A549 (cell line): ENCODE measurements at regions not wholly inside any gene's neighbourhood (a gene's known extent, or its start where the extent isn't known, plus 50 kb on each side); places are given as distances from the start of the nearest gene placed in this dataset.

Experiments
- CEBPB ChIP-seq, 2 experiments: fragments of >200 bp in 1 of 2; sonication (Bioruptor Twin) in 1 of 2; formaldehyde crosslinking in 1 of 2; IDR thresholded peaks; 2 replicates each; pipeline ENCODE4 v1.6.1; 2012 to 2016
- CHD2 ChIP-seq: fragments of 150-350 bp; IDR thresholded peaks from 2 replicates; pipeline ENCODE4 v1.6.1; 2014; ENCODE audit warnings: low read length; ENCODE audit not compliant: partially characterized antibody
- CTCF ChIP-seq: fragments of >200 bp; sonication (Bioruptor Twin); formaldehyde crosslinking; IDR thresholded peaks from 3 replicates; pipeline ENCODE4 v1.5.1; 2016
- EP300 ChIP-seq, 2 experiments: fragments of >200 bp; sonication (Bioruptor Twin); formaldehyde crosslinking; IDR thresholded peaks; 2 replicates in 1 of 2; 3 replicates in 1 of 2; pipeline ENCODE4 v1.6.1; 2016 to 2017
- ESRRA ChIP-seq: fragments of 150-350 bp; IDR thresholded peaks from 2 replicates; pipeline ENCODE4 v1.6.1; 2014; ENCODE audit warnings: mild to moderate bottlenecking, low read length, borderline replicate concordance
- HOXB5 ChIP-seq: fragments of 250-450 bp; sonication (Bioruptor Pico); IDR thresholded peaks from 2 replicates; pipeline ENCODE4 v1.5.0; 2020; ENCODE audit warnings: mild to moderate bottlenecking, moderate library complexity
- KDM1A ChIP-seq: fragments of 200-600 bp; sonication (generic); IDR thresholded peaks from 2 replicates; pipeline ENCODE4 v1.6.1; 2016; ENCODE audit warnings: low read depth, mild to moderate bottlenecking
- KDM5A ChIP-seq: fragments of 200-600 bp; sonication (generic); IDR thresholded peaks from 2 replicates; pipeline ENCODE4 v1.6.1; 2016; ENCODE audit warnings: antibody characterized with exemption, mild to moderate bottlenecking
- POLR2A ChIP-seq: IDR thresholded peaks from 2 replicates; pipeline ENCODE4 v1.6.1; 2012; ENCODE audit warnings: mild to moderate bottlenecking, low read length
- RNF2 ChIP-seq: fragments of 200-600 bp; sonication (generic); IDR thresholded peaks from 2 replicates; pipeline ENCODE4 v1.6.1; 2016; ENCODE audit warnings: low read depth, mild to moderate bottlenecking, antibody characterized with exemption, moderate library complexity, borderline replicate concordance
- ZNF302 ChIP-seq: fragments of 250-450 bp; sonication (Bioruptor Pico); IDR thresholded peaks from 2 replicates; pipeline ENCODE4 v1.9.0; 2021; ENCODE audit warnings: inconsistent platforms, mild to moderate bottlenecking, moderate library complexity
- TF ChIP-seq, protein P1 (sequence below): IDR thresholded peaks from 2 replicates; pipeline ENCODE4 v1.6.1; 2012

DNA sequence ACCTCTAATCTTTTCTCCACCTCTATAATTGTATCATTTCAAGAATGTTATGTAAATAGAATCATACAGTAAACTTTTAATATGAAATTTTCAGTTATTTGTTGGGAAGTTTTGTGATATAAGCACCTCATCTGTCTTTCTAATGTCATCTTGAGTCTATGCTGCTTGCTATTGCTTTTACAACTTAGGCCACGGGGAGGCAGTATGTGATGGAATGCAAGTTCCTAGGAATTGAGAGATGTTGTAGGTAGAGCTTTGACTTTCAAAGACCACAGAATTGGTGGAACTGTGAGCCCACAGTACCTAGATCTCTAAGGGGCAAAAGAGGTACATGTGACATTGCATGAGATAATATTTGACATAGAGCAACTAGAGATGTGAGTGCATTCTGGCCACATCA, 328.3 kb downstream of the MFSD1 start:
- no peak for TF ChIP-seq CEBPB (IDR thresholded peaks at IDR 0.05)
- TF ChIP-seq KDM5A, result no peak
- no peak for TF ChIP-seq ESRRA
- peak; percentile 40 for TF ChIP-seq CTCF
- TF ChIP-seq, protein P1, sequence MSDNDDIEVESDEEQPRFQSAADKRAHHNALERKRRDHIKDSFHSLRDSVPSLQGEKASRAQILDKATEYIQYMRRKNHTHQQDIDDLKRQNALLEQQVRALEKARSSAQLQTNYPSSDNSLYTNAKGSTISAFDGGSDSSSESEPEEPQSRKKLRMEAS, result no peak
- no peak for TF ChIP-seq HOXB5 (CRISPR knock-in tag)
- TF ChIP-seq RNF2, result no peak
- no peak for TF ChIP-seq ZNF302 (CRISPR knock-in tag)
- no peak for TF ChIP-seq EP300 (IDR thresholded peaks at IDR 0.05)
- TF ChIP-seq CHD2, result no peak
- no peak for TF ChIP-seq POLR2A
- TF ChIP-seq KDM1A, result no peak
